Loucy (cell line): ENCODE measurements at regions not wholly inside any gene's neighbourhood (a gene's known extent, or its start where the extent isn't known, plus 50 kb on each side); places are given as distances from the start of the nearest gene placed in this dataset.

Experiments
- EZH2phosphoT487 ChIP-seq: fragments of 200-600 bp; IDR thresholded peaks from 2 replicates; pipeline ENCODE4 v1.6.1; 2018; ENCODE audit warnings: antibody characterized with exemption, mild to moderate bottlenecking, moderate library complexity, borderline replicate concordance
- TF ChIP-seq, protein P1 (sequence below): fragments of 200-600 bp; sonication (generic); conservative IDR thresholded peaks from 2 replicates; pipeline ENCODE4 v1.5.1; 2014; ENCODE audit warnings: mild to moderate bottlenecking, antibody characterized with exemption, low read length

DNA sequence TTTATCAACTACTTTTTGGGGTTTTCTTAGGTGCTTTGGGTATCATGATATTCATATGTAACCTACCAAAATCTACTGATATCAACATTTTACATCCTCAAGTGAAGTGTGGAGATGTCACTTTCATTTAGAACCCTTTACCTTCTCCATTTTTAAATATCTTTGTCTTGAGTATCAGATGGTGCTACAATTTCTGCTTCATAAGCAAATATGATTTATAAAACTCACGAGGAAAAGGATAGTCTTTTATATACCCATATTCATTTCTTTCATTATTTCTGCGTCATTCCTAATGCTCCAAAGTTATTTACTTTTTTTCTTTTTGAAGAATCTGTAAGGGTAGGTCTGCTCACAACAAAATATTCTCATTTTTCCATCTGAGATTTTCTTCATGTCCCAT lies 991.7 kb downstream of the CDH11 start:
- TF ChIP-seq, protein P1, sequence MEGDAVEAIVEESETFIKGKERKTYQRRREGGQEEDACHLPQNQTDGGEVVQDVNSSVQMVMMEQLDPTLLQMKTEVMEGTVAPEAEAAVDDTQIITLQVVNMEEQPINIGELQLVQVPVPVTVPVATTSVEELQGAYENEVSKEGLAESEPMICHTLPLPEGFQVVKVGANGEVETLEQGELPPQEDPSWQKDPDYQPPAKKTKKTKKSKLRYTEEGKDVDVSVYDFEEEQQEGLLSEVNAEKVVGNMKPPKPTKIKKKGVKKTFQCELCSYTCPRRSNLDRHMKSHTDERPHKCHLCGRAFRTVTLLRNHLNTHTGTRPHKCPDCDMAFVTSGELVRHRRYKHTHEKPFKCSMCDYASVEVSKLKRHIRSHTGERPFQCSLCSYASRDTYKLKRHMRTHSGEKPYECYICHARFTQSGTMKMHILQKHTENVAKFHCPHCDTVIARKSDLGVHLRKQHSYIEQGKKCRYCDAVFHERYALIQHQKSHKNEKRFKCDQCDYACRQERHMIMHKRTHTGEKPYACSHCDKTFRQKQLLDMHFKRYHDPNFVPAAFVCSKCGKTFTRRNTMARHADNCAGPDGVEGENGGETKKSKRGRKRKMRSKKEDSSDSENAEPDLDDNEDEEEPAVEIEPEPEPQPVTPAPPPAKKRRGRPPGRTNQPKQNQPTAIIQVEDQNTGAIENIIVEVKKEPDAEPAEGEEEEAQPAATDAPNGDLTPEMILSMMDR, result no peak
- TF ChIP-seq EZH2phosphoT487, result no peak
